PFSK-1 (cell line): ENCODE measurements at regions not wholly inside any gene's neighbourhood (a gene's known extent, or its start where the extent isn't known, plus 50 kb on each side); places are given as distances from the start of the nearest gene placed in this dataset.

Experiments
- FOXP2 ChIP-seq: optimal IDR thresholded peaks from 2 replicates; pipeline ENCODE3; 2011; ENCODE audit warnings: borderline replicate concordance, control low read depth, inconsistent platforms; ENCODE audit not compliant: insufficient read depth; ENCODE audit errors: extremely low read length, extremely low read depth
- POLR2AphosphoS5 ChIP-seq: IDR thresholded peaks from 2 replicates; pipeline ENCODE4 v1.6.1; 2012; ENCODE audit warnings: low read depth, mild to moderate bottlenecking, control low read depth, low read length, moderate library complexity
- REST ChIP-seq, 2 experiments: IDR thresholded peaks; 2 replicates each; pipeline versions ENCODE4 v1.6.1 to v1.8.0; 2011 to 2012; ENCODE audit warnings: low read depth in 2 of 2, low read length in 2 of 2, control low read depth in 1 of 2, inconsistent platforms in 1 of 2, mild to moderate bottlenecking in 1 of 2, moderate library complexity in 1 of 2; ENCODE audit not compliant: insufficient read depth in 1 of 2
- SIN3A ChIP-seq: IDR thresholded peaks from 2 replicates; pipeline ENCODE4 v1.6.1; 2012; ENCODE audit warnings: mild to moderate bottlenecking, low read length, moderate library complexity, borderline replicate concordance; ENCODE audit not compliant: insufficient read depth
- TAF1 ChIP-seq: IDR thresholded peaks from 2 replicates; pipeline ENCODE4 v1.6.1; 2012; ENCODE audit warnings: low read length, control low read depth, borderline replicate concordance; ENCODE audit not compliant: insufficient read depth

- no peak for TF ChIP-seq POLR2AphosphoS5
- TF ChIP-seq FOXP2: no peak
- no peak for TF ChIP-seq TAF1
- no peak for TF ChIP-seq REST (IDR thresholded peaks at IDR 0.05; ENCODE audit: insufficient read depth in 1 of 2, low read depth in 2 of 2, low read length in 2 of 2)
- TF ChIP-seq SIN3A: no peak
These were observed 298.1 kb upstream of the PRICKLE1 start for GRCh38 chr12:42887657-42888056.

GRCh38 chr12:42886160-42886559 lies 296.6 kb upstream of the PRICKLE1 start:
- no peak for TF ChIP-seq TAF1
- no peak for TF ChIP-seq SIN3A
- no peak for TF ChIP-seq FOXP2
- TF ChIP-seq POLR2AphosphoS5: no peak
- TF ChIP-seq REST (IDR thresholded peaks at IDR 0.05; ENCODE audit: insufficient read depth in 1 of 2, low read depth in 2 of 2, low read length in 2 of 2): no peak

- no peak for TF ChIP-seq FOXP2
- no peak for TF ChIP-seq TAF1
- TF ChIP-seq SIN3A: no peak
- TF ChIP-seq REST (IDR thresholded peaks at IDR 0.05; ENCODE audit: insufficient read depth in 1 of 2, low read depth in 2 of 2, low read length in 2 of 2): no peak
- no peak for TF ChIP-seq POLR2AphosphoS5
These were observed 296.1 kb upstream of the PRICKLE1 start for GRCh38 chr12:42885677-42886076.

GRCh38 chr12:42884116-42884515 lies 294.6 kb upstream of the PRICKLE1 start:
- TF ChIP-seq FOXP2 (no peak), POLR2AphosphoS5 (no peak), SIN3A (no peak), REST (IDR thresholded peaks at IDR 0.05; ENCODE audit: insufficient read depth in 1 of 2, low read depth in 2 of 2, low read length in 2 of 2) (no peak), TAF1 (no peak)

GRCh38 chr12:42873401-42873800 lies 283.9 kb upstream of the PRICKLE1 start:
- TF ChIP-seq REST (IDR thresholded peaks at IDR 0.05; ENCODE audit: insufficient read depth in 1 of 2, low read depth in 2 of 2, low read length in 2 of 2) (no peak), POLR2AphosphoS5 (no peak), FOXP2 (no peak), SIN3A (no peak), TAF1 (no peak)
